Stimulated activated CD8-positive, alpha-beta memory T cell treated with anti-CD3 and anti-CD28 coated beads, Interleukin-15, amount 100 ng/mL, for 1 hour (primary cell): ENCODE measurements at regions not wholly inside any gene's neighbourhood (a gene's known extent, or its start where the extent isn't known, plus 50 kb on each side); places are given as distances from the start of the nearest gene placed in this dataset.
"Not testable (repeated sequence)": the region's sequence is repeated elsewhere in the genome, so short reads cannot be mapped to it uniquely, and the experiment has no call there.

Source experiments
- DNase-seq: peaks from one replicate; pipeline ENCODE4 v3.0.0-alpha.2; 2020; ENCODE audit warnings: low read depth

DNA sequence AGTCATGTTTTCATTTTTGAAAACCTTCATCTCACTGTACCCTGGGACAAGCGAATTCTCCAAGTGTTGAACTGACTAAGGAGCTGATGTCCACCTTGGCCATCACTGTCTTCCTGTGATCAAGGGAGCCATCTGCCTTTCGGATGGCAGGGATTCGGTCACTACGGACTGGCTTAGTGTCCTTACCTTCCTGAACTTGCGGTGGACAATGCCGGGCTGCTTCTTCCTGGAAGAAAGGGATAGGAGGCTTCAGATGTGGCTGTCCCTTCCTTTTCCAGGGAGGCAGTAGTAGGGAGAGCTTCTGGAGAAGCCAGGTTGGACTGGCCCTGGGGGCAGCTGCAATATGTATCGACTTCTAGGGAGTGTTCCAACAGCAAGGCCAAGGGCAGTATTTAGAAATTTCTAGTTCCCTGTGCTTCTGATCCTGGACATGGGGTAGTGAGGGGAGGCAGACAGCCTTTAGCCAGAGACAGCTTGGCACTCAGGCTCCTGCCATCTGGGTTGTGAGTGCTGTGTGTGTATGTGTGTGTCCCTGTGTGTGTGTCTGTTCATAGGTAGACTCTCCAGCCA is 114.6 kb downstream of the IER5 start:
- no peak for DNase-seq

- no peak for DNase-seq
Measured at GRCh38 chr1:181204530-181204929, 116.0 kb downstream of the IER5 start.

DNA sequence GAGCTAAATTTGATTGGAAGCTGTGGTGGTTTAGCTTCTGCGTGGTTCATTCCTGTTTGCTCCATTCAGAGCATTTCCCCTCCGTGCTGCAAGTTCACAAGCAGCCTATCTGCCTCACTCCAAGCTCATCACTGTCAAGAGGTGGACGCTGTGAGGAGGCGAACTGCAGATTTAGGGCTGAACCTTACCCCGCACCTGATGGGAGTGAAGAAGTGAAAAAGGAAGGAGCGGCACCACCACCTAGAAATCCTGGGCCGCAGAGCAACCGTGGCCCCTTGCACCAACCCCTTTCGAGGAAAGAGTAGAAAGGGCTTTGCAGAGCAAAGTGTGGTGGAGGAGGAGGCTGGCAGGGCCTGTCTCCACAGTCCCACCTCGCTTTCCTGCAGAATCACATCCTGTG is 117.4 kb downstream of the IER5 start:
- DNase-seq, result no peak

GRCh38 chr1:181206513-181206912 is 118.0 kb downstream of the IER5 start:
- DNase-seq, result no peak

GRCh38 chr1:181206979-181207790 is 118.7 kb downstream of the IER5 start:
- no peak for DNase-seq

GRCh38 chr1:181208083-181208482 is 119.6 kb downstream of the IER5 start:
- no peak for DNase-seq

GRCh38 chr1:181208967-181209366 is 120.5 kb downstream of the IER5 start:
- no peak for DNase-seq

GRCh38 chr1:181213056-181213455 is 124.6 kb downstream of the IER5 start:
- DNase-seq, result no peak

- DNase-seq, result no peak
Measured at GRCh38 chr1:181216591-181216994, 128.1 kb downstream of the IER5 start.

DNA sequence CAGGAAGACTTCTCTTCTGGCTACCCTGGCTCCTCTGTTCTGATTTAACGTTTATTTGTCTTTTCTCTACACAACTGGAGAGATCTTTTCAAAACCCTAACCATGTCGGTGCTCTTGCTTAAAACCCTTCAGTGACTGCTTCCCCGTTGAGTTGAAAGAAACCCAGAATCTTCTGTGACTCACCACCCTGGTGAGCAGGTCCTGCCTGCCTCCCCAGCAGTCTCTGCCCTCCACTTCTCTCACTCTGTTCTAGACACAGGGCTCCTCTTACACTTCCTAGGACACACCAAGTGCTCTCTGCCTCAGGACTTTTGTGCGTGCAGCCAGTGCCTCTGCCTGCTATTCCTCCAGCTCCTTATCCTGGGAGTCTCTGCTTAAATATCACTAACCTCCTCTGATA is 131.4 kb downstream of the IER5 start:
- no peak for DNase-seq

DNA sequence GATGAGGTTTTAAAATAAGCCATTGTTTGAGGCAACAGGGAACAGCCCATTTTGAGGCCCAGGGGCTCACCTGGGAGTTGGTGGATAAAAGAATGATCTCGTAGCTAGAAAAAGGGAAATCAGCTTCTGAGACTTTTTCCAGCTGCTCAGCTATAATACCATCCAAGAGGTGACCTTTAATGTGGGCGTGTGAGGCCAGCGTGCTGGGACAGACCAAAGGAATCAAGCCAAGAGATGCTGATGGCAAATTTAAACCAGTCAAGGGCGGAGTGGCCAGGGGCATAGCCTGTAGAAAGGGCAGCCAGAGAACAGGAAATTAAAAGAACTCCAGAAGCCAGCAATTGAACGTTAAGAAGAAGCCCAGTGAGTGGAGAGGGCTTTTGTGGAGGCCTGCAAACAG is 132.6 kb downstream of the IER5 start:
- DNase-seq, result no peak

DNA sequence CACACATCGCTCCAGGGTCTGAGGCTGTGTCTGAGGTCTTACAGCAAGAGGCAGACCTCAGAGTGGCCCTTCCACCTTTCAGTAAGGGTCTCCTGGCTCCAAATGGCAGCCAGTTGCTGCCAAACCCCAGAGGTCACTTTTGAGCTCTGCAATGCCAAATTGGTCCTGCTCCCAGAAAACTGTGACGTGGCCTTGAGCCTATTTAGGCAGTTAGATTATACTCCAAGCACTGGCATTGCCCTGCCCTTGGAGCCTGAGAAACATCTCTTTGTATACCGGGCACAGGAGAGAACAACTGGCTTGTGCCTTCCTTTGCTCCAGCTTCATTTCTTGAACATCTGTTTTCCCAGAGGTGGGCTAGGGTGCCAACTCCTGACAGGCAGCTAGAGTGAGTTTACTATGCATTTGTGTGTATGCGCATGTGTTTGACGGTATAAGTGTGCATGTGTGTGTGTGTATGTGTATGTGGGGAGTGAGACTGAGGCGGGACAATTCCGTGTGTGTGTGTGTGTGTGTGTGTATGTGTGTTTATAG is 134.5 kb downstream of the IER5 start:
- DNase-seq, result no peak

DNA sequence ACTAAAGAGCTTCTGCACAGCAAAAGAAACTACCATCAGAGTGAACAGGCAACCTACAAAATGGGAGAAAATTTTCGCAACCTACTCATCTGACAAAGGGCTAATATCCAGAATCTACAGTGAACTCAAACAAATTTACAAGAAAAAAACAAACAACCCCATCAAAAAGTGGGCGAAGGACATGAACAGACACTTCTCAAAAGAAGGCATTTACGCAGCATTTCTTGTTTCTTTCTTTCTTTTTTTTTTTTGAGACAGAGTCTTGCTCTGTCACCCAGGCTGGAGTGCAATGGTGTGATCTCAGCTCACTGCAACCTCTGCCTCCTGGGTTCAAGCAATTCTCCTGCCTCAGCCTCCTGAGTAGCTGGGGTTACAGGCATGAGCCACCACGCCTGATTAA is 138.2 kb downstream of the IER5 start:
- DNase-seq, result not testable (repeated sequence)

- no peak for DNase-seq
Measured at GRCh38 chr1:181239086-181239485, 150.6 kb downstream of the IER5 start.

DNA sequence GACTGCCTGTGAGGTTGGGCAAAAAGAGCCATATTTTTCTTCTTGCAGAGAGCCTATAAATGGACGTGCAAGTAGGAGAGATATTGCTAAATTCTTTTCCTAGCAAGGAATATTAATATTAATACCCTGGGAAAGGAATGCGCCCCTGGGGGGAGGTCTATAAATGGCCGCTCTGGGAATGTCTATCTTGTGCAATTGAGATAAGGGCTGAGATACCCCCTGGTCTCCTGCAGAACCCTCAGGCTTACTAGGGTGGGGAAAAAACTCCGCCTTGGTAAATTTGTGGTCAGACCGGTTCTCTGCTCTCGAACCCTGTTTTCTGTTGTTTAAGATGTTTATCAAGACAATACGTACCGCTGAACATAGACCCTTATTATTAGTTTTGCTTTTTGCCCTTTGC is 157.8 kb downstream of the IER5 start:
- DNase-seq, result not testable (repeated sequence)

DNA sequence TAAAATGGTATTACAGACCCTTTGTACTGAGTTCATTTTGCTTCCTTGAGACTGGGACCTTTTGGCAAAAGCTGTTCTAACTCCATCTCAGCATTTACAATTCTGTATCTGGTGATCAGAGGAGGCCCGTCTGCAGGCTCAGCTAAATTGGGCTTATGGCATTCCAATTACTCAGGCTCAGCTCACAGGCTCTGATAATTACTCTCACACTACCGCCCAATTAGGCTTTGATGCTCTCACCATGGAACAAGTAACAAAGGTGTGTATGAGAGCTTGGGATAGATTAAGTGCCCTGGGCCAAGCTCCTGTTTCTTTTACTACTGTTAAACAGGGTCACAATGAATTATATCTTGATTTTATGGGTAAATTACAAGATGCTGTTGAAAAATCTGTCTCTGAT is 159.9 kb downstream of the IER5 start:
- not testable (repeated sequence) for DNase-seq

GRCh38 chr1:181249186-181249585 is 160.7 kb downstream of the IER5 start:
- no peak for DNase-seq

DNA sequence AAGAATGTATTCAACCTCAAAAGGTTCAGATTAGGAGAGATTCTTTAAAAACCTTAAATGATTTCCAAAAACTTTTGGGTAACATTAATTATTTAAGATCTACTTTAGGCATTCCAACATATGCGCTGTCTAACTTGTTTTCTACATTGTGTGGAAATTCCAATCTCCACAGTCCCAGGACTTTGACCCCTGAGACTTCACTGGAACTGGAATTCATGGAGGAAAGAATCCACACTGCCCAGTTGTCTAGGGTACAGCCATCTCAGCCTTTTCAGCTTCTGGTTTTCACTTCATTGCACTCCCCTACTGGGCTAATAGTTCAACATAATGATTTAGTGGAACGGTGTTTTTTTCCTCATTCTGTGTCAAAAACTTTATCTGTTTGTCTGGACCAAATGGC is 161.5 kb downstream of the IER5 start:
- no peak for DNase-seq

GRCh38 chr1:181251001-181251712 is 162.7 kb downstream of the IER5 start:
- DNase-seq, result no peak

- no peak for DNase-seq
Measured at GRCh38 chr1:181251713-181252075, 163.2 kb downstream of the IER5 start.

DNA sequence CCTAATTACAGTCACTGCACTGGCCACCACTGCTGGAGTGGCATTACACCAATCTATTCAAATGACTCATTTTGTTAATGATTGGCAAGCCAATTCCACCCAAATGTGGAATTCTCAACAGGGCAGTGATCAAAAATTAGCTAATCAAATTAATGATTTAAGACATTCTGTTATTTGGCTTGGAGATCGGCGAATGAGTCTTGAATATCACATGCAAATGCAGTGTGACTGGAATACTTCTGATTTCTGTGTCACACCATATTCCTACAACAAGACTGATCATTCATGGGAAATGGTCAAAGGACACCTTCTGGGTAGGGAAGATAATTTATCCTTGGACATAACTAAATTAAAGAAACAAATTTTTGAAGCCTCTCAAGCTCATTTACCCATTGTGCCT is 165.1 kb downstream of the IER5 start:
- not testable (repeated sequence) for DNase-seq

- no peak for DNase-seq
Measured at GRCh38 chr1:181255270-181255929, 166.9 kb downstream of the IER5 start.

GRCh38 chr1:181257117-181257516 is 168.6 kb downstream of the IER5 start:
- no peak for DNase-seq
